GM20000 (cell line): ENCODE measurements at regions not wholly inside any gene's neighbourhood (a gene's known extent, or its start where the extent isn't known, plus 50 kb on each side); places are given as distances from the start of the nearest gene placed in this dataset.

Experiments used
- DNase-seq: peaks from one replicate; pipeline ENCODE4 v3.0.0; 2012; ENCODE audit warnings: low spot score
- TF ChIP-seq, protein P1 (sequence below): IDR thresholded peaks from 2 replicates; pipeline ENCODE4 v1.5.1; 2012; ENCODE audit warnings: mild to moderate bottlenecking, control low read depth; ENCODE audit errors: extremely low read depth, missing control alignments

DNA sequence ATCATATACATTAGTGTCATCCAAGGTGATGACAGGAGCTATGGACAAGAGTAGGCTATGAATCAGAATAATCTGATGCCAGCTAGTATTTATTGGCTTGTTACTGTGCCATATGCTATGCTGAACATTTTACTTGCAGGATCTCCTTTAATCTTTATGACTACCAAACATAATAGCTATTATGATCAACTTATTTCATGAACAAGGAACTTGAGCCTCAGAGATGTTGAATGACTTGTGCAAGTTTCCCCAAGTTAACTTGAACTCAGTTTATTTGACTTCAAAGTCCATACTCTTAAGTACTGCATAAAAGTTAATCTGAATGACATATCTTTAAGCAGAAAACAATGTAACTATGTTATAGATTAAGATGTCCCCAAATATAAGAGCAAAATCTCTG, 178.8 kb upstream of the ARHGAP20 start:
- DNase-seq, result no peak
- TF ChIP-seq, protein P1, sequence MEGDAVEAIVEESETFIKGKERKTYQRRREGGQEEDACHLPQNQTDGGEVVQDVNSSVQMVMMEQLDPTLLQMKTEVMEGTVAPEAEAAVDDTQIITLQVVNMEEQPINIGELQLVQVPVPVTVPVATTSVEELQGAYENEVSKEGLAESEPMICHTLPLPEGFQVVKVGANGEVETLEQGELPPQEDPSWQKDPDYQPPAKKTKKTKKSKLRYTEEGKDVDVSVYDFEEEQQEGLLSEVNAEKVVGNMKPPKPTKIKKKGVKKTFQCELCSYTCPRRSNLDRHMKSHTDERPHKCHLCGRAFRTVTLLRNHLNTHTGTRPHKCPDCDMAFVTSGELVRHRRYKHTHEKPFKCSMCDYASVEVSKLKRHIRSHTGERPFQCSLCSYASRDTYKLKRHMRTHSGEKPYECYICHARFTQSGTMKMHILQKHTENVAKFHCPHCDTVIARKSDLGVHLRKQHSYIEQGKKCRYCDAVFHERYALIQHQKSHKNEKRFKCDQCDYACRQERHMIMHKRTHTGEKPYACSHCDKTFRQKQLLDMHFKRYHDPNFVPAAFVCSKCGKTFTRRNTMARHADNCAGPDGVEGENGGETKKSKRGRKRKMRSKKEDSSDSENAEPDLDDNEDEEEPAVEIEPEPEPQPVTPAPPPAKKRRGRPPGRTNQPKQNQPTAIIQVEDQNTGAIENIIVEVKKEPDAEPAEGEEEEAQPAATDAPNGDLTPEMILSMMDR, result no peak

- TF ChIP-seq, protein P1, result no peak
- DNase-seq, result no peak
Measured at GRCh38 chr11:110886288-110886970, 174.2 kb upstream of the ARHGAP20 start.

- TF ChIP-seq, protein P1, result no peak
Measured at GRCh38 chr11:110883256-110883655, 171.0 kb upstream of the ARHGAP20 start.

DNA sequence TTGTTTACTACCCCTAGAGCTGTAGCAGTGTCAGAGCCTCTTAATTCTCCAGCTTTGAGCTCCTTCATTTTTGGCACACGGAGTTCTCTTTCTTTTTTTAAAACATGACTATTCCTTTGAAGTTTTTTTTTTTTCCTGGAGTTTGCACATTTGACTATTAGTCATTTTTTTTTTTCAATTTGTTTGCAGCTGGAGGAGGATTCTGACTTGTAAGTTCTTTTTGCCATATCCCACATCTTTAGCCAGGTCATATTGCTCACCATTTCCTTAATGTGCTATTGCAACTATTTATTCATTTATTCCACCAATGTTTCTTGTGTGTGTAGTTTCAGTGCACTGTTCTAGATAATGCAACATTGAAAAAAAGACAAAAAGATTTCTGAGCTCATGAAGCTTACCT, 166.3 kb upstream of the ARHGAP20 start:
- DNase-seq, result no peak
- TF ChIP-seq, protein P1, result no peak

More at GRCh38 chr11:110883256-110883655, 171.0 kb upstream of the ARHGAP20 start:
- no peak for DNase-seq

DNA sequence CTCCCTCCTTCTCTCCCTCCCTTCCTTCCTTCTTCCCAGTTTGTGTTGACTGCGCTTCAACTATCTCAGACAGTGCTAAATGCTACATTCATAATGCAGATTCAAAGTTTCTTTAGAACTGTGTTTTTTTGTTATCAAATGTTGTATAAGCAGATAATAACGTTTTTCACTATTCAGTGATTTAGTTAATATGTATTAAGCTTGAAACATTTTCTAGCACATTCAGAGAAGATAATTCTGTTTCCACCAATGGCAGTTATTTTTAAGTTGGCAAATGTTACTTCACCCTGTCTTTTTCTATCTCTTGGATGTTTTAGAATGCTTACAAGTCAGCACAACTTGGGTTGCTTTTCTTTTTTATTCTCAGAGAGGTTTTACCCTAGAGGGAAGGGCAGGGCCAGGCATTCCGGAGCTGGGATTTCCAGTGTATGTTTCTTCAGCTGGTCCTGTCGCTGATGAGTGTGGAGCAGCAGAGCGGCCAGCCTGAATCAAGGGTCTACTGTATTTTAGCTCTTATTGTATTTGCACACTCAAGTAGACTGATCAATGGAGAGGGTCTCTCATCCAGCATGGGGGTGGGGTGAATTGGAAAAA, 162.3 kb upstream of the ARHGAP20 start:
- no peak for DNase-seq
- TF ChIP-seq, protein P1, result no peak

DNA sequence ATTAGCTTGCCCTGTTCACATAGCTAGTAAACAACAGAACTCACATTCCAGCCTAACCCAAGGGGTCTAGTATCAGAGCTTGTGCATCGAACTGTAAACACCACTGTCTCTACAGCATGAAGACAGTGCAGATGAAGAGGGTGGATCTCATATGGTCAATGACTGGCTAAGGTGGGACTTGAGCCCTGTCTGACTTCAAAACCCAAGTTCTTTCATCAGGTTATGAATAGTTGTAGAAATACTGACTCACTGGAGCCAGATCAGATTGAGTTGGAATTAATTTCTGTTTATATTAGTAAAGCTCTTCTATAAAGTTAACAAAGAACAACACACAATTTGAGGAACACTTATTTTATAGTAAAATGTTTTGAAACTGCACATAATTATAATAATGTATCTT, 161.7 kb upstream of the ARHGAP20 start:
- DNase-seq, result no peak
- TF ChIP-seq, protein P1, result no peak

DNA sequence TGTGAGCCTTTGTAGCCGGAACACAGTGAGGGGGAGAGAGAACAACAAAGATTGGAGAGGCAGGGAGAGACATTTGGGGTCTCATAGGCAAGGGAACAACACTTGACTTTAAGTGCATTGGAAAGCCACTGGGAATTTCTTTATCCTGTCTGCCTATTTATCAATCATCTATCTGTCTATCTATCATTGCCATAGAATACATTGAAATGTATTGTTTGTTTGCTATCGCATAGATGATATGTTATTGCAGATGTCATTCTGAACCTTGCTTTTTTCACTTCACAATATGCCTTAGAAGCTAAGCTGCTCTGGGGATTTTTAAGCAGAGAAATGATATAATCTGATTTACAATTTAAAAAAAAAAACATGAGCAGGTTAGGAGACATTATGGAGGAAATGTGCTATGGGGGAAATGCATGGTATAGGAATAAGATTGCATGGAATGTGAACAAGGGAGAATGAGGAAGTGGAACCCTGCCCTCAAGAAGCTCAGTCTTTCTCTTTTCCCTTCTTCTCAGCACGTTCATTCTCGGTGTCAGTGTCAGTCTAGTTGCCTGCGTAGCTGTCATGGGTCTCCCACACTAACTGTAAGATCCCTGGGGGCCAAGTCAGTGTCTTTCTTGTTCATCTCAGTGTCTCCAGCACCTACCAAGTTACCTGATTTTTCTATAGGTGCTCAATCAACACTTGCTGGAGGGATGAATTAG, 158.7 kb upstream of the ARHGAP20 start:
- TF ChIP-seq, protein P1, result no peak
- no peak for DNase-seq
